ENCODE measurements at regions not wholly inside any gene's neighbourhood (a gene's known extent, or its start where the extent isn't known, plus 50 kb on each side); places are given as distances from the start of the nearest gene placed in this dataset.

- TF ChIP-seq CTCF (IDR thresholded peaks at IDR 0.05; ENCODE audit: control extremely low read depth, extremely low read depth) = no peak
- no peak for DNase-seq
- Histone ChIP-seq H3K9ac (ENCODE audit: insufficient read depth in 1 of 2, low read length in 2 of 2) (no peak overlapping the region), H3K27me3 (ENCODE audit: control insufficient read depth in 3 of 3, insufficient read depth in 3 of 3, low read length in 2 of 3) (no peaks in the 10 kb centered on the region), H3K4me3 (no peak overlapping the region), H3K27ac (ENCODE audit: low read depth in 1 of 2, low read length in 1 of 2) (no peak overlapping the region), H3K4me1 (ENCODE audit: control insufficient read depth in 5 of 5, insufficient read depth in 5 of 5, low read length in 5 of 5) (no peaks in the 10 kb centered on the region), H3K36me3 (ENCODE audit: control insufficient read depth in 4 of 4, insufficient read depth in 4 of 4, low read length in 4 of 4) (no peaks in the 10 kb centered on the region), H3K9me3 (ENCODE audit: control insufficient read depth in 4 of 4, insufficient read depth in 3 of 4, low read length in 3 of 4) (no peaks in the 10 kb centered on the region)
- 94 to 100% methylated on average over 1 of the region's 1 CpG for WGBS, 2 donors
- ATAC-seq (ENCODE audit: insufficient read depth, low FRiP score) = no peak
Measured at GRCh38 chr3:25985621-25986020, 195.7 kb downstream of the OXSM start.

- Histone ChIP-seq H3K27me3 (ENCODE audit: control insufficient read depth in 3 of 3, insufficient read depth in 3 of 3, low read length in 2 of 3) (no peaks in the 10 kb centered on the region), H3K27ac (ENCODE audit: low read depth in 1 of 2, low read length in 1 of 2) (no peak overlapping the region), H3K4me1 (ENCODE audit: control insufficient read depth in 5 of 5, insufficient read depth in 5 of 5, low read length in 5 of 5) (no peaks in the 10 kb centered on the region), H3K9me3 (ENCODE audit: control insufficient read depth in 4 of 4, insufficient read depth in 3 of 4, low read length in 3 of 4) (peaks cover 0 to 8% (median 4%) of the 10 kb centered on the region in 4 donors), H3K9ac (ENCODE audit: insufficient read depth in 1 of 2, low read length in 2 of 2) (no peak overlapping the region), H3K4me3 (no peak overlapping the region), H3K36me3 (ENCODE audit: control insufficient read depth in 4 of 4, insufficient read depth in 4 of 4, low read length in 4 of 4) (no peaks in the 10 kb centered on the region)
- 96% methylated on average over 3 of the region's 3 CpGs for whole genome bisulfite sequencing, 2 donors
- TF ChIP-seq CTCF (IDR thresholded peaks at IDR 0.05; ENCODE audit: control extremely low read depth, extremely low read depth) = no peak
- DNase-seq = no peak
- no peak for ATAC-seq (ENCODE audit: insufficient read depth, low FRiP score)
Measured at GRCh38 chr3:25992606-25993005, 202.7 kb downstream of the OXSM start.

- Histone ChIP-seq H3K4me1 (ENCODE audit: control insufficient read depth in 5 of 5, insufficient read depth in 5 of 5, low read length in 5 of 5) (peaks cover 0 to 6% (median 0%) of the 10 kb centered on the region in 5 donors), H3K9me3 (ENCODE audit: control insufficient read depth in 4 of 4, insufficient read depth in 3 of 4, low read length in 3 of 4) (peaks cover 0 to 1% (median 0%) of the 10 kb centered on the region in 4 donors), H3K36me3 (ENCODE audit: control insufficient read depth in 4 of 4, insufficient read depth in 4 of 4, low read length in 4 of 4) (no peaks in the 10 kb centered on the region), H3K27me3 (ENCODE audit: control insufficient read depth in 3 of 3, insufficient read depth in 3 of 3, low read length in 2 of 3) (no peaks in the 10 kb centered on the region), H3K4me3 (no peak overlapping the region), H3K27ac (ENCODE audit: low read depth in 1 of 2, low read length in 1 of 2) (no peak overlapping the region), H3K9ac (ENCODE audit: insufficient read depth in 1 of 2, low read length in 2 of 2) (no peak overlapping the region)
- no peak for ATAC-seq (ENCODE audit: insufficient read depth, low FRiP score)
- no peak for DNase-seq
- TF ChIP-seq CTCF (IDR thresholded peaks at IDR 0.05; ENCODE audit: control extremely low read depth, extremely low read depth) = no peak
Measured at GRCh38 chr3:26004172-26004571, 214.3 kb downstream of the OXSM start.

GRCh38 chr3:26011276-26011675, 221.4 kb downstream of the OXSM start:
- WGBS, 2 donors = 72 to 79% methylated on average over 6 of the region's 6 CpGs
- no peak overlapping the region for H3K27ac ChIP-seq (ENCODE audit: low read depth in 1 of 2, low read length in 1 of 2)
- no peak overlapping the region for H3K9ac ChIP-seq (ENCODE audit: insufficient read depth in 1 of 2, low read length in 2 of 2)
- H3K36me3 ChIP-seq (ENCODE audit: control insufficient read depth in 4 of 4, insufficient read depth in 4 of 4, low read length in 4 of 4) = no peaks in the 10 kb centered on the region
- no peak for ATAC-seq (ENCODE audit: insufficient read depth, low FRiP score)
- H3K4me1 ChIP-seq (ENCODE audit: control insufficient read depth in 5 of 5, insufficient read depth in 5 of 5, low read length in 5 of 5) = peaks cover 0 to 3% (median 0%) of the 10 kb centered on the region in 5 donors
- DNase-seq = no peak
- no peaks in the 10 kb centered on the region for H3K27me3 ChIP-seq (ENCODE audit: control insufficient read depth in 3 of 3, insufficient read depth in 3 of 3, low read length in 2 of 3)
- H3K4me3 ChIP-seq = no peak overlapping the region
- H3K9me3 ChIP-seq (ENCODE audit: control insufficient read depth in 4 of 4, insufficient read depth in 3 of 4, low read length in 3 of 4) = no peaks in the 10 kb centered on the region
- no peak for TF ChIP-seq CTCF (IDR thresholded peaks at IDR 0.05; ENCODE audit: control extremely low read depth, extremely low read depth)
